ENCODE measurements at regions not wholly inside any gene's neighbourhood (a gene's known extent, or its start where the extent isn't known, plus 50 kb on each side); places are given as distances from the start of the nearest gene placed in this dataset.

- TF ChIP-seq THRAP3 (IDR thresholded peaks at IDR 0.05; ENCODE audit: borderline replicate concordance) (no peak), KAT8 (IDR thresholded peaks at IDR 0.05; ENCODE audit: low read depth) (no peak), REST (IDR thresholded peaks at IDR 0.05; ENCODE audit: borderline replicate concordance) (peak; percentile 40), REST (CRISPR knock-in tag; IDR thresholded peaks at IDR 0.05; ENCODE audit: low read depth) (no peak), MYBL2 (IDR thresholded peaks at IDR 0.05; ENCODE audit: low read depth) (no peak), MYBL2 (CRISPR knock-in tag; IDR thresholded peaks at IDR 0.05; ENCODE audit: borderline replicate concordance) (no peak), TCF15 (CRISPR knock-in tag; IDR thresholded peaks at IDR 0.05) (no peak), ETS2 (tag; IDR thresholded peaks at IDR 0.05; ENCODE audit: borderline replicate concordance, poor library complexity, severe bottlenecking) (no peak), BACH1 (tag; IDR thresholded peaks at IDR 0.05) (no peak), NR1H2 (CRISPR knock-in tag; IDR thresholded peaks at IDR 0.05) (no peak), HEY1 (CRISPR knock-in tag; IDR thresholded peaks at IDR 0.05; ENCODE audit: borderline replicate concordance) (no peak), FOXK2 (conservative IDR thresholded peaks at IDR 0.05 in 1 of 2, IDR thresholded peaks at IDR 0.05 in 1 of 2; ENCODE audit: low read depth in 2 of 2) (no peak), TBP (optimal IDR thresholded peaks at IDR 0.05; ENCODE audit: low read depth, low read length) (peak; percentile 26), TAF1 (IDR thresholded peaks at IDR 0.05; ENCODE audit: control insufficient read depth, extremely low read depth, insufficient read depth, low read length, severe bottlenecking) (peak; percentile 11), ZSCAN29 (IDR thresholded peaks at IDR 0.05) (no peak), TRIM24 (IDR thresholded peaks at IDR 0.05) (no peak), CBX5 (IDR thresholded peaks at IDR 0.05; ENCODE audit: borderline replicate concordance, low read depth) (no peak), SIRT6 (IDR thresholded peaks at IDR 0.05; ENCODE audit: low read depth, low read length) (no peak), HBP1 (CRISPR knock-in tag; IDR thresholded peaks at IDR 0.05) (no peak)
These were observed 102.6 kb upstream of the PRKX start (continued) for GRCh38 chrX:3815896-3816664.
